Liver (tissue), 1 donor: ENCODE measurements at regions not wholly inside any gene's neighbourhood (a gene's known extent, or its start where the extent isn't known, plus 50 kb on each side); places are given as distances from the start of the nearest gene placed in this dataset.

Source experiments
- FOXA1 ChIP-seq: IDR thresholded peaks from 2 replicates; pipeline ENCODE4 v1.6.1; 2016; ENCODE audit warnings: antibody characterized with exemption
- REST ChIP-seq: IDR thresholded peaks from 2 replicates; pipeline ENCODE4 v1.6.1; 2016; ENCODE audit warnings: antibody characterized with exemption, mild to moderate bottlenecking

GRCh38 chr18:70536370-70537062 lies 247.7 kb downstream of the SOCS6 start:
- TF ChIP-seq FOXA1 (no peak), REST (no peak)
